Aorta (tissue), 5 donors: ENCODE measurements at regions not wholly inside any gene's neighbourhood (a gene's known extent, or its start where the extent isn't known, plus 50 kb on each side); places are given as distances from the start of the nearest gene placed in this dataset.

Experiments
- ATAC-seq: fragments of 200-7000 bp; cut with Tn5 transposase; one replicate; pipeline ENCODE4 v1.9.1; 2022; ENCODE audit warnings: moderate library complexity; ENCODE audit not compliant: low FRiP score
- DNase-seq, 2 donors: peaks; one replicate each; pipeline ENCODE4 v3.0.0-alpha.2; 2020
- H3K27ac ChIP-seq, 2 donors: one replicate each; pipeline ENCODE4 v1.5.1; 2013; ENCODE audit warnings: low read length in 2 of 2, mild to moderate bottlenecking in 2 of 2, moderate library complexity in 2 of 2, control low read depth in 1 of 2, inconsistent platforms in 1 of 2, low read depth in 1 of 2
- H3K27me3 ChIP-seq, 2 donors: one replicate each; pipeline ENCODE4 v1.6.1; 2013; ENCODE audit warnings: control low read depth in 1 of 2, low read length in 1 of 2, mild to moderate bottlenecking in 1 of 2, moderate library complexity in 1 of 2; ENCODE audit not compliant: insufficient read depth in 2 of 2, control insufficient read depth in 1 of 2
- H3K36me3 ChIP-seq, 2 donors: one replicate each; pipeline ENCODE4 v1.6.1; 2013; ENCODE audit warnings: control low read depth in 1 of 2, low read length in 1 of 2, mild to moderate bottlenecking in 1 of 2; ENCODE audit not compliant: insufficient read depth in 2 of 2, control insufficient read depth in 1 of 2
- H3K4me1 ChIP-seq, 2 donors: one replicate each; pipeline ENCODE4 v1.6.1; 2013; ENCODE audit warnings: low read length in 2 of 2, control low read depth in 1 of 2, mild to moderate bottlenecking in 1 of 2, moderate library complexity in 1 of 2; ENCODE audit not compliant: insufficient read depth in 2 of 2, control insufficient read depth in 1 of 2
- H3K4me3 ChIP-seq, 2 donors: one replicate each; pipeline ENCODE4 v1.5.1; 2013; ENCODE audit warnings: low read length in 2 of 2, control low read depth in 1 of 2, mild to moderate bottlenecking in 1 of 2
- H3K9me3 ChIP-seq: one replicate; pipeline ENCODE4 v1.6.1; 2013; ENCODE audit warnings: mild to moderate bottlenecking, low read length; ENCODE audit not compliant: control insufficient read depth
- WGBS, 2 donors: extraction: QIAGEN DNeasy Blood & Tissue Kit; methylation state at CpG; one replicate each; pipeline ENCODE4 v1.1.7; 2013; 5-methylcytosine and 5-hydroxymethylcytosine counted together
- intact Hi-C, 2 donors: fragments of 100-400 bp; cut with DNase I; formaldehyde crosslinking; loops; one replicate each; pipeline versions ENCODE4 v1.14.2 to v1.15.0; 2022
- donor health status: healthy with polysubstance abuse.
- donor health status: Bipolar disorder and iron deficiency.
- donor health status: DM: no; HTN: no; CAD: no.
- donor health status: DM: no; HTN: no; CAD: no.
- donor health status: DM: yes; HTN: yes; CAD: no.

- no peaks in the 10 kb centered on the region for H3K36me3 ChIP-seq
- WGBS, 2 donors = 80 to 85% methylated on average over 2 of the region's 2 CpGs
- DNase-seq = no peak
- no peak overlapping the region for H3K4me3 ChIP-seq
- ATAC-seq = no peak
- no peak overlapping the region for H3K27ac ChIP-seq
- H3K9me3 ChIP-seq = no peaks in the 10 kb centered on the region
- no peaks in the 10 kb centered on the region for H3K4me1 ChIP-seq
- intact Hi-C loops = no loop called here
- H3K27me3 ChIP-seq = no peaks in the 10 kb centered on the region
Observed at GRCh38 chr4:151564321-151564720, 155.3 kb downstream of the FHIP1A start.

- H3K4me3 ChIP-seq = no peak overlapping the region
- H3K36me3 ChIP-seq = no peaks in the 10 kb centered on the region
- no peaks in the 10 kb centered on the region for H3K9me3 ChIP-seq
- H3K4me1 ChIP-seq = no peaks in the 10 kb centered on the region
- intact Hi-C loops = no loop called here
- H3K27me3 ChIP-seq = no peaks in the 10 kb centered on the region
- ATAC-seq (no peak), DNase-seq (no peak)
- H3K27ac ChIP-seq = no peak overlapping the region
- 74 to 75% methylated on average over 3 of the region's 3 CpGs for WGBS, 2 donors
Observed at GRCh38 chr4:151565583-151565982, 156.6 kb downstream of the FHIP1A start.

- WGBS, 2 donors = 72 to 73% methylated on average over 3 of the region's 3 CpGs
- Histone ChIP-seq H3K4me3 (no peak overlapping the region), H3K4me1 (no peaks in the 10 kb centered on the region), H3K36me3 (no peaks in the 10 kb centered on the region), H3K27me3 (no peaks in the 10 kb centered on the region), H3K27ac (no peak overlapping the region), H3K9me3 (no peaks in the 10 kb centered on the region)
- DNase-seq (no peak), ATAC-seq (no peak)
- intact Hi-C loops = no loop called here
Observed at GRCh38 chr4:151566053-151566452, 157.1 kb downstream of the FHIP1A start.

DNA sequence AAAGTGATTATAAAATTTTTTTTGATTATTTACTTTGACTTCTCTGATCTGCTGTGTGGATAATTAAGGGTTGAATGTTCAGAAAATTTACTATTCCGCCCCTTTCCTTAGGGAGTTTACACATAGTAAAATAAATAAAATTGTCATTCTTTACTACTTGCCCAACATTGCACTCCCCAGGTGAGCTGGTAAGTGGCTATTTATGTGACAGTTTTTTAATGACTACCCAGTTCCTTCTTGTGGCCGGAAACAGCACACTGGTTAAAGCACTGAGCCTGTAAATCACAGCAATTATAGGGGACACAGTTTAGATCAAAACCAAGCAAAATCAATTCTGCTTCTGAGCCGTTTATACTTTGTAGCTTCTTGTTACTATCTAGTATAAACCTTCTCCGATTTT lies 158.1 kb downstream of the FHIP1A start:
- H3K27me3 ChIP-seq = no peaks in the 10 kb centered on the region
- DNase-seq (no peak), ATAC-seq (no peak)
- no peak overlapping the region for H3K4me3 ChIP-seq
- H3K27ac ChIP-seq = no peak overlapping the region
- no peaks in the 10 kb centered on the region for H3K4me1 ChIP-seq
- H3K9me3 ChIP-seq = no peaks in the 10 kb centered on the region
- 61 to 68% methylated on average over 4 of the region's 4 CpGs for WGBS, 2 donors
- H3K36me3 ChIP-seq = no peaks in the 10 kb centered on the region
- intact Hi-C loops = no loop called here

- DNase-seq = no peak
- Histone ChIP-seq H3K4me1 (no peaks in the 10 kb centered on the region), H3K36me3 (no peaks in the 10 kb centered on the region), H3K27ac (no peak overlapping the region), H3K27me3 (no peaks in the 10 kb centered on the region), H3K9me3 (no peaks in the 10 kb centered on the region), H3K4me3 (no peak overlapping the region)
- intact Hi-C loops = no loop called here
- 88% methylated on average over 5 of the region's 5 CpGs for WGBS, 2 donors
- no peak for ATAC-seq
Observed at GRCh38 chr4:151568966-151569365, 160.0 kb downstream of the FHIP1A start.

DNA sequence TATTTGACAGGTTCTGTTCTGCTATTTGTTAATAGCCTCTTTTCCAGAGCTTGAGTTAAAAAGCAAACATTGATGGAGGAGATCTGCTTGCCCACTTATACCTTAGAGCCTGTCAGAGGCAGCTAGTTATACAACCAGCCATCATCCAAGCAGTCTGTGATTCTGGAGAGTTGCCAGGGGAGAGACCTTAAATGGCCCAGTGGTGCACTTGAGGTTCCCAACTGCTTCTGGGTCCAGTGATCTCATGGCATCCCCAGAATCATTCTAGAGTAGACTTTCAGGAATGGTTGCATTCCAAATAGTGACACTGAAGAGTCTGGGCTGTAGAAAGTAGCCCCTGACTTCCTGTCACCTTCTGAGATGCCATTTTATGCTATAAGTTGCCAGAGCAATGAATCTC lies 160.7 kb downstream of the FHIP1A start:
- Histone ChIP-seq H3K27ac (no peak overlapping the region), H3K27me3 (no peaks in the 10 kb centered on the region), H3K9me3 (no peaks in the 10 kb centered on the region), H3K36me3 (no peaks in the 10 kb centered on the region), H3K4me3 (no peak overlapping the region), H3K4me1 (no peaks in the 10 kb centered on the region)
- DNase-seq (no peak), ATAC-seq (no peak)
- intact Hi-C loops = no loop called here

GRCh38 chr4:151573474-151573873 lies 164.5 kb downstream of the FHIP1A start:
- no peaks in the 10 kb centered on the region for H3K9me3 ChIP-seq
- H3K27me3 ChIP-seq = no peaks in the 10 kb centered on the region
- no peak for ATAC-seq
- no peak overlapping the region for H3K4me3 ChIP-seq
- no peak for DNase-seq
- no peaks in the 10 kb centered on the region for H3K36me3 ChIP-seq
- intact Hi-C loops = no loop called here
- WGBS, 2 donors = 81 to 90% methylated on average over 2 of the region's 2 CpGs
- no peaks in the 10 kb centered on the region for H3K4me1 ChIP-seq
- no peak overlapping the region for H3K27ac ChIP-seq

GRCh38 chr4:151573945-151574344 lies 165.0 kb downstream of the FHIP1A start:
- Histone ChIP-seq H3K27ac (no peak overlapping the region), H3K4me3 (no peak overlapping the region), H3K36me3 (no peaks in the 10 kb centered on the region), H3K9me3 (no peaks in the 10 kb centered on the region), H3K4me1 (no peaks in the 10 kb centered on the region), H3K27me3 (no peaks in the 10 kb centered on the region)
- ATAC-seq (no peak), DNase-seq (no peak)
- intact Hi-C loops = no loop called here
- 84 to 92% methylated on average over 1 of the region's 1 CpG for WGBS, 2 donors

- intact Hi-C loops = no loop called here
Observed at GRCh38 chr4:151574968-151575367, 166.0 kb downstream of the FHIP1A start.

More at GRCh38 chr4:151574968-151575367, 166.0 kb downstream of the FHIP1A start:
- Histone ChIP-seq H3K4me1 (no peaks in the 10 kb centered on the region), H3K9me3 (no peaks in the 10 kb centered on the region), H3K36me3 (no peaks in the 10 kb centered on the region), H3K4me3 (no peak overlapping the region), H3K27me3 (no peaks in the 10 kb centered on the region), H3K27ac (no peak overlapping the region)
- DNase-seq = no peak
- no peak for ATAC-seq
